NCI-H69 (cell line): ENCODE measurements at regions not wholly inside any gene's neighbourhood (a gene's known extent, or its start where the extent isn't known, plus 50 kb on each side); places are given as distances from the start of the nearest gene placed in this dataset.

Experiments used
- DNase-seq: peaks from one replicate; lab custom pipeline; 2025; lab: John Stamatoyannopoulos, UW

DNA sequence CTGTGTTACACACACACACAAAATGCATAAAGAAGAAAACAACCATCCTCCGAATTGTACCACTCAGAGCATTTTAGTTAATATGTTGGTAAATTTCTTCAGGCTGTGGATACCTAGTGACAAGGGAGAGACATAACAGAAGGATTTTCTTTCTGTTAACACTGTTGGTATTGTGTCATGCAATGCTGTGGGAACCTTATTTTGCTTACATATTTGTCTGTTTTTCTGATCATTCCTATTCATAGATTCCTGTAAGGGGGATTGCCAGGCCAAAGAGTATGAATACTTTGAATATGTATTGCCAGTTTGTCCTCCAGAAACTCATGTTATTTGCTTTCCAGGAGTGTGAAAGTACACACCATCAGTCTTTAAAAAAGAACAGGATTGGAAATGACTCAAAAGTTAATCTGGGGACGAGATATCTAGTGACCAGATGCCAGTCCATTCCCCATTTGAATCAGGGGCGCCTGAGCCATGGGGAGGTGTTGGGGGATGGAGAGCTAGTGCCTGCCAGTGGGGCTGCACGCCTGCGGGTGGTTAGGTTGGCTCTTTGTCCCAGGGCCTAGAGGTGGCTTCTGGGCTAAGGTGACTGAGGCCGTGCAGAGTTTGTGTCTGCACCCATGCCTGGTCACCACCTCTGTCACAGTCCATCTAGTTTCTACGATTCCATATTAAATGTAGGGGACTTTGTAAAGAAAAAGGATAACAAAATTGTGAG, 142.0 kb downstream of the PTPN20 start:
- DNase-seq = no peak

DNA sequence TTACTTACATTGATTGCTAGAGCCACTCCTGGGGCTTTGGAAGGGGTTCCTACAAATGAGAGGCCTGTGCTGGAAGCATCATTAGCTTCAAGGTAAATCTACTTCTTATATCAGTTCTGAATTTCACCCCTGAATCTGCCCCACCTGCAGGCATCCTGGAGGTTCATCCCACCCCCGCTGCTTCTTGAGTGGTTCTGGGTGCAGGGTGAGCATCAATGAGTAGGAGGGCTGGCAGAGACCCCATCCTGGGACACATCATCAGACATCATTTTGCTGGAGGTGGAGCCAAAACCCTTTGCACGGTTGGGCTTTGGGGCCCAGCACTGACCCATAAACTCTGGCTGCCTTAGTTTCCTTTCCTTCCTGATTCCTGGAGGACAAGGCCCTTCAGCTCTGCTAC, 143.7 kb downstream of the PTPN20 start:
- no peak for DNase-seq

DNA sequence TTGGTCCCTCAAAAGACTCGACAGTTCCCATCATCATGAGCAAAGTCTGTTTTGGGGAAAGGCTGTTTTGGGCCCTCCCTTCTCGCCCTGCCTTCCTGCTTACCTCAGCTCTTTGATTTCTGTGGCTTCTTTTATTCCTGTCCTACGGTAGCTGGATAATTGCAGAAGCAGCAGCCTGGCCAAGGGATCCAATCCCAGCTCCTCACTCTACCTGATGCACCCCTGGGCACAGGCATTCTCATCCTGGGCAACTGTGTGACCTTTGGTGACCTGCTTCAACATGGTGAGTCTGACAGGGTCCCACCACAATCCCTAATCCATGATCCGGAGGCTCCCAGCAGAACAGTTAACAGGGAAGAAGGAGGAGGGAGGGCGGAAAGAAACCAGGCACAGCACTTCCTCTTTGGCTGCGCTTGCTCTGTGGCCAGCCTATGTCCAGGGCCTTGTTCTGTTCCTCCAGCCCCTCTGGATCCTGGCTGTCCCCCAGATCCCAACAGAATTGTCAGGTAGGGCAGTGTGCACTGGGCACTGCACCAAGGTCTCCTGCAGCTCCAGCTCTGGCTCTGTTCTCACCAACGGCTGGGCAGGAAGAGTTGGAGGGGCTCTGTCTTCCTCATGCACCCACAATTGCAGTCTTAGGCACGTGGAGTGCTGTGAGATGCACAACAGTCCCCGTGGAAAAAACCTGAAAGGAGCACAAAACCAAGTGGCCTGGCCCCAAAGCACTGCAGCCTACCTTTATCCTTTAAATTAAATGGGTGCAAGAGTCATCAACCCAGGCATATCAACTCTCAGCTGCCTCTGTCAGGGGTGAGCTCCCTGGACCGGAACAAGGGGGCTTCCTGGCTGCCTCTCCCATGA, 144.4 kb downstream of the PTPN20 start:
- DNase-seq = no peak

DNA sequence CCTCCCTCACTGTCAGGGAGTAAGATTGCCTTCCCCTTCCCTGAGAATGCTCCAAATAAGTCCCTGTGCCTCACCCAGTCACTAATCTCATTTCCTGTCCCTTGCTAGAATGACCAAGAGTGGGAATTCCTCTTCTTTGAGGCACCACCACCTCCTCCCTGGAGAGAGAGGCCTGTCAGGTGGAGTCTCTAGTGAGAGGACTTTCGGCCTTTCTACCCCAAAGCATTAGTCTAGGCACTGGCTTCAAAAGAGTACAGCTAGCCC, 145.0 kb downstream of the PTPN20 start:
- no peak for DNase-seq

DNA sequence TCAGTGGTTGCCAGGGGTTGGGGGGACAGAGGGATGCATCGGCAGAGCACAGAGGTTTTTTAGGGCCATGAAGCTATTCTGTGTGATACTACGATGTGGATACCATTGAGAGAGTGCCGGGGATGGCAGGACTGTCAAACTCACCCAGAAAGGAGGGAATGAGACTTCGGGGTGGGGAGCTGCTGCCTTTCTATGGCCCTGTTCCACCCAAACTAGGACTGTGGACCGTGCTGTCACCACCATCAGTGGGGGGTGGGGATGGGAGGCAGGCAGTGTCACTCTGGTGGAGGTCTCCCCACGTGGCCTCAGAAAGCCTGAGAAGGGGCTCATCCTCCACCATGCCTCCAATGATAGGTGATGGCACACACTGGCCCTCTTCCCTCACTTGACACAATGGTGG, 146.2 kb downstream of the PTPN20 start:
- DNase-seq = no peak

DNA sequence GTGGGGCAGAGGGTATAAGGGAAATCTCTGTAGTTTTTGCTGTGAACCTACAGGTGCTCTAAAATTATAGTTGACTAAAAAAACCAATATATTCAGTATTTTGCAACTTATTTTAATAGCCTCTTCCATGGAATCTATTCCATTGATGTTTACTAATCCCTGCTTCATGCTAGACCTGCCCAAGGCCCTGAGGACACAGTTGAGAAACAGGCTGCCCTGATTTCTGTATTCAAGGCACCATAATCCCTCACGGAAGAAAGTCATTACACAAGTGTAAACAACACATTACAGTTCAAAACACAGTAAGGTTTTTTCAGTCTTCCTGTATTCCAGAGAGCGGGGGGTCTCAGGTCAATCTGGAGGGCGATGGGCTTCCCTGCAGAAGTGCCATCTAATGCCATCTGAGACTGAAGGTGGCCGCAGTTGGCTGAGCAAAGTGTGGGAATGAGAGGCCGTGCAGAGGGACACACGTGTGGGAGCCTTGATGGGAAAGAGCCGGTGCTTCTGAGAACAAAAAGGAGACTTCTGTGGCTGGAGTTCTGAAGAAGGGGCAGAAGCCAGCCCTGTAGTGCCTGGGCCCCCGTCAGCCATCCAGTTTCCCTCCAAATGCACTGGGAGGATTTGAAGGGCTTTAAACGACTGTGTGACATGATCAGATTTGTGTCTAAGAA, 146.9 kb downstream of the PTPN20 start:
- no peak for DNase-seq

DNA sequence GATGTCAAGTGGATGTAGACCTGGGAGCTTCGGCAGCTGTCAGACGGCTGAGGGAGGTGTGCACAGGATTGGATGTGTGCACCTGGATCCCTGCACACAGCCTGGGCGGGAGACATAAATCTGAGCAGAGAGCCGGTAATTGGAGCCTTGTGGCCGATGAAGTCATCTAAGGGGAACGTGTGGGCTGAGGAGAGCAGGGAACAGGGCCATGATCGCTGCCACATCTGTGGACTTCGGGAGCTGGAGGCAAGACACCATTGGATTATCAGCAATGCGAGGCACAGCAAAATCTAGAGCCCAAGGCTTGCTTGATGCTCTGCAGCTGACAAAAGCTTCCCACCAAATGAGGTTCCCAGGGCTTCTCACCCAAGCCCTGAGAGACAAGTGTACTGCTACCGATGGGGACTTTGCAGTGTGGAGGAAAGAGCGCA, 147.7 kb downstream of the PTPN20 start:
- no peak for DNase-seq

DNA sequence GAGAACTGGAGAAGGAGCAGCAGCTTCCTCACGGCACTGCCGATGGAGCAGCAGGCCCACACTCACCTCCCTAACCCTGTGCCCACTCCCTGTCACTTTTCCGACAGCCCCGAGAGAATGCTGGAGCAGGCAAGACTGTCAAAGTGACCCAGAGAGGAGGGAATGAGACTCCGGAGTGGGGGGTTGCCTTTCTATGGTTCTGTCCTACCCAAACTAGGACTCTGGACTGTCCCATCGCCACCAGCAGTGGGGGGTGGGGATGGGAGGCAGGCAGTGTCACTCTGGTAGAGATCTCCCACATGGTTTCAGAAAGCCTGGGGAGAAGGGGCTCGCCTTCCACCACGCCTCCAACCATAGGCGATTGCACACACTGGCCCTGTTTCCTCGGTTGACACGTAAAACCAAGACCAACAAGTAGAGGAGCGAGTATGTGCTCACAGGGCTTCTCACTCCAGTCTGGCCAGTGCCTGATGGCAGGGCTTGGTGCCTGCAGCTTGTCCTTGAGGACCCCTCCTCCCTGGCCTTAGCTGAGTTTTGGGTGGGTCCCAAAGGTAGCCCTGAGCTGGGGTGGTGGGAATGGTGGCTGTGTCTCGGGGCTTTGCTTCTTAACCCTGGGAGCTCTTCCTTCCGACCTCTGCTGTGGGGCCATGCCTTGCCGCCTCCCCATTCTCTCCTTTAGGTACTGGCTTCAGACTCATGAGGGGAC, 148.5 kb downstream of the PTPN20 start:
- no peak for DNase-seq

DNA sequence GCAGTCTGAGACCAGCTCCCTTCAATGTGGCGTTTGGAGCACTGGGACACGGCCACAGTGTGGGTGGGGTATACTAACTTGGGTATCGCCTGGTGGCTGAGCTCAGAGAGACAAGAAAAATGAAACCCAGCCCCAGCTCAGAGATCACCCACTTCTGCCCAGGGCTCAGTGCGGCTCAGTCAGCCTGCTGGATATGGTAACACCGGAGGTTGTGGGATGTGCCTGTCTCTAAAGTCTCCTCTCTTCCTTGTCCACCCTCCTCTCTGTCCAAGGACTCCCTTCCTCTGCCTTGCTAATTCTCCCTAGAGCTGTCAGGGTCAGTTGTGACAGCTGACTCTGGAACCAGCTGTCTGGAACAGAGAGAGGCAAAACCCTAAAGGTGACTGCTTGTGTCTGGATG, 149.1 kb downstream of the PTPN20 start:
- DNase-seq = no peak

DNA sequence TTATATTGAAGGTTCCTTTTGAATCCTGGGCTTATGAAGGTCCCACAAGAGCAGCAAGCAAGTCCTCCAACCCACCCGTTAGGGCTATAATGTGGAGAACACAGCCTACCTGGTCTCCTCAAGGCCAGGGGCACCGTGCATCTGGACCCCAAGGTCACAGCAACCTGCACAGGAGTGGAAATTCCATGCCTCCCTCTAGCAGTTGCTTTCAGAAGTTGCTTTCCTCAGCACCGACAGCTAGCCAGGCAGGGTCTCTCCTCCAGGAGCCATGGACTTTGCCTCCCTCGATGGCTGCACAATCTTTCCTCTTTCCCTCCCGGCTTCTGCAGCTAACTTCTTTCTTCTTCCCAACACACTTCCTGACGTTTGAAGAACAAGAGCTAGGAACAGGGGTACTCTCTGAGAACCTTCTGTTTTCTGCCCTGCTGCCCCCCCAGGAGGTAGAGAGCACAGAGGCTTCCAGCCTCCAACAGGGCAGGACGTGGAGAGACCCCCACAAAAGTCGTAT, 149.8 kb downstream of the PTPN20 start:
- DNase-seq = no peak

DNA sequence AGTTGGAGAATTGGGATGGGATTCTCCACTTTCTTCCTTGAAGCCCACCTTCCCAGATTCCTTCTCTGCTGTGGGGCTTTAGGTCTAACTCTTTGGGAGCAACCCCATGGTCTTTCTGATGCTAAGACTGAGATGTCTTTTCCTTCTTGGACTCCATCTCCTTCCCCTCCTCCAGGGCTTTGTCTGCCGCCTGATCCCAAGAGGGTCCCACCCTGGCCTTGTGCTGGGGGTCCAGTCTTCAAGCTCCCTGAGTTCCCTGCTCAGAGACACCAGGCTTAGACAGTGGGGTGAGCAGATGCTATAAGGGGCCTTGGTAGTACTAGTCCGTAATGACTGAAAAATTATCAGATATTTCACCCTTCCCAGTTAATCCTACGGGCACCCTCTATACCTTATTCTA, 150.5 kb downstream of the PTPN20 start:
- no peak for DNase-seq

DNA sequence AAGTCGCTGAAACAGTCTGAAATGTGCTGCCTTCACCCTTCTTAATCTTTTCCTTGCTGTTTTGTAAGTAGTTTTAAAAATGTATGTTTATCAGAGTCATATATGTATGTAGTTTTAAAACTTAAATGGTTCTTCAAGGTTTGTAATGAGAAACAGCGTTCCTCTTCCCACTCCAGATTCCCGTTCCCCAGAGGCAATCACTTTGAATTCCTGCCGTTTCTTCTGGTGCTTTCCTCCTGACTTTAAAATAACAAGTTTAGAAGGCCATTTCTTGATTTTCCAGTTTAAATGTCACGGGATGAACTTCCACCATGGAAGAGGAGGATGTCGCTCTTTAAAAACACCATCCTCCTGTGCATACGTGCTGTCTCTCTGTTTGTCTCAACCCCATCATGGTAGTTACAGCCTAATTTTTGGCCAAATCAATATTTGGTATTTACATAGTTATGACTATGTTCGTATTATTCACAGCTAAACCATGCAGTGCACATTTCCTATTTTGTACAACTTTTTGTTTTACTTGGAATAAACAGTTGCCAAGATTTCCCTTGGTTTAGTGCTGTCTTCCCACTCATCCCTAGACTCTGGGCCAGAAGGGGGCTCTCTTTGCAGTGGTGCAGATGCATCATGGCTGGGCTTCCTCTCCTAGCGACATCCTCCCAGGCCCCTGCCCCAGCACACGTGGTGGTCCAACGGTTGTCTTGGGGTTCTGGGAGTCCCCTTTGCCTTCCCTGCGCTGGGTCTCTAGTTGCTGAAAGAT, 151.4 kb downstream of the PTPN20 start:
- DNase-seq = no peak

DNA sequence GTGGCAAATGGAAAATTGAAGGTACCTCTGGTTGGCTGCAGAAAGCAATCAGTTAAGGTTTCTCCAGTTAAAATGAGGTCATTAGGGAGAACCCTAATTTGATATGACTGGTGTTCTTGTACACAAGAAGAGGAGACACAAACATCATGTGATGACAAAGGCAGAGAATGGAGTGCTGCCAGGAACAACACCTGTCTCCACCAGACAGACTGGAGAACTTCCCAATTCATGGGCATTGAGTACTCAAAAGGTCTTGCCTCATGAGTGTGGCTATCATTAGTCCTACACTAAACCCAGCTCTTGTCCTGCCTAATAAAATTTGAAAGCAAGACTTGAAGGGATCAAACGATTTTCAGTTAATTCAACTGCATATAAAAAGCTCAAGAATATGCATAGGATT, 152.6 kb downstream of the PTPN20 start:
- DNase-seq = no peak

DNA sequence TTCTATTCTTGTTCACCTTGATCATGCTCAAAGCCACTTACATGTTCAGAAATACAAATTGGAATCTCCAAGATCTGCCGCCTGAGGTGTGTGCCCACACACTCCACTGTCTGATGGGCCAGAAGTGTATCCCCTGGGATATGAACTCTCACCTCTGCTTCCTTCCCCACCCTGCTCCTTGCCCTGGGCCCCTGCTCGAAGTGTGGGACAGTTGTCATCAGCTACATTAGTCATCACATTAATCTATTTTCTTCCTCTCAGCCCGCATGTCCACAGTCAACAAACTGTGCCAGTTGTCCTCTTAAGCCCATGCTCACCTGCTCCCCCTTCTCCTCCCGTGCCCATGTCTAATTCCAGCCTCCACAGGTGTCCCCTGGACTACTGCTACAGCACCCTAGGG, 154.7 kb downstream of the PTPN20 start:
- DNase-seq = no peak

DNA sequence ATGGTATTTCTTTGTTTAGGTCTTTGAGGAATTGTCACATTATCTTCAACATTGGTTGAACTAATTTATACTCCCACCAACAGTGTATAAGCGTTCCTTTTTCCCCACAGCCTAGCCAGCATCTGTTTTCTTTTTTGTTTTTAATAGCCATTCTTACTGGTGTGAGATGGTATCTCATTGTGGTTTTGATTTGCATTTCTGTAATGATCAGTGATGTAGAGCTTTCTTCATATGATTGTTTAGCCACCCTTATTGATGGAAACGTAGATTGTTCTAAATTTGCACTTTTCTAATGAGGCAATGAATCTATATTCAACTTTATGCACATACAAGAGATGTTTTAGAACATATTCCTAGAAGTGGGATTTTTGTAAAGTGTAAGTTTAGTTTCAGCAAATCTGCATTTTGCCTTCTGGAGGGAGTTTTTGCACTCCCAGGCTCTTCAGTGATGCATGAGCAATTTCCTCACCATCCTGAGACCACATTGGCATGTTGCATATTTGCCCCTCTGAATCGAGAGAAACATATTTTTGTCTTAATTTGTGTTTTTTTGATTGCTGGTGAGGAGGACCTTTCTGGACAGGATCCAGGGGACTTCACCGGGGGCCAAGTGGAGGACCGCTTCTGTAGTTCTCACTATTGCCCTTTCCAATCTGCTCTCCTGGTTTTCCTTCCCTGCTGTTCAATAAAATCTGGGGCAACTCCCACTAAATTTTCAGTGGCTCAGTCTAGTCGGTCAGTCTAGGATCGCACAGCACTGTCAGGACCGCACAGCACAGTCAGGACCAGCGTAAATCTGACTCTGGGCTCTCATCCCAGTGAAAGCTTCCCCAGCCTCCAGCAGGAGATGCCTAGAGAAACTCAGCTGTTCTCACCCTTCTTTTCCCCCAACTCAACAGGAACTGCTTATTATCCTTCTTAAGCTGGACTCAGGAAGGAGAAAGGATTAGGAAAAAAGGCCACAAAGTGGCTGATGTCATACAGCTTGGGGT, 157.0 kb downstream of the PTPN20 start:
- DNase-seq = no peak

DNA sequence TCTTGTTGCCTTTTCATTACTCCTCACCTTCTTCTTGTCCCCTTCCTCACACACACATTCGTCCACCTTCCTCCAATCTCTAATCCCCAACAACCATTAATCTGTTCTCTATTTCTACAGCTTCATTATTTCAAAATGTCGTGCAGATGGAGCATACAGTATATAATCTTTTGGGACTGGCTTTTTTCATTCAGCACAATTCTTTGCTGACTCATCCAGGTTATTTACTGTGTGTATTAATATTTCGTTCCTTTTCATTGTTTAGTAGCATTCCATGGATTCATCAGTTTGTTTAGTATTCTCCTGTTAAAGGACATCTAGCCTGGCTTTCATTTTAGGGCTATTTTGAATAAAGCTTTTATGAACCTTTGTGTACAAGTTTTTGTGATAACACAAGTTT, 159.3 kb downstream of the PTPN20 start:
- no peak for DNase-seq

DNA sequence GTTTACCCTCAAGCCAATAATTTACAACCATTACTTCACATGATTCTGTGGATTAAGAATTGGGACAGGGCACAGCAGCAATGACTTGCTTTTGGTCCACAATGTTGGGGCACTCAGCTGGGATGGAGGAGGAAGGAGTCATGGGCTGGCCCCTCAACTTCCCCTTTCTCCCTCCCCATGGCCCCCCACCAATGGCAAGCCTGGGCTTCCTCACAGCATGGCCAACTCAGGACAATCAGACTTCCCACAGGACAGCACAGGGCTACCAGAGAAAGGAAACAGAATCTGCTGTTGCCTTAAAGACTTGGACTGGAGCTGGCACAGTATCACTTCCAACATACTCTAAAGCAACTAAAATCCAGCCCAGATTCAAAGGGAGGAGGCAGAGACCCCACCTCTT, 160.7 kb downstream of the PTPN20 start:
- DNase-seq = no peak

DNA sequence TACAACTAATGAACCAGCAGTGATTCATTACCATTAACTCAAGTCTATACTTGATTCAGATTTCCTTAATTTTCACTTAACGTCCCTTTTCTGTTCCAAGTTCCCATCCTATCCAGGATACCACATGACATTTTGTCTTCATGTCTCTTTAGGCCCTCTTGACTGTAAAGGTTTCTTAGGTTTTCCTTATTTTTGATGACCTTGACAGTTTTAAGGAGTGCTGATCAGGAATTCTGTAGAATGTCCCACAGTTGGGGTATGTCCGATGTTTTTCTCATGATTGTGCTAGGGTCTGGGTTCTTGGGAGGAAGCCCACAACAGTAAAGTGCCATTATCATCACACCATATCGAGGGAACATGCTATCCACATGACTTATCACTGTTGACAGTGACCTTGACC, 162.7 kb downstream of the PTPN20 start:
- no peak for DNase-seq

DNA sequence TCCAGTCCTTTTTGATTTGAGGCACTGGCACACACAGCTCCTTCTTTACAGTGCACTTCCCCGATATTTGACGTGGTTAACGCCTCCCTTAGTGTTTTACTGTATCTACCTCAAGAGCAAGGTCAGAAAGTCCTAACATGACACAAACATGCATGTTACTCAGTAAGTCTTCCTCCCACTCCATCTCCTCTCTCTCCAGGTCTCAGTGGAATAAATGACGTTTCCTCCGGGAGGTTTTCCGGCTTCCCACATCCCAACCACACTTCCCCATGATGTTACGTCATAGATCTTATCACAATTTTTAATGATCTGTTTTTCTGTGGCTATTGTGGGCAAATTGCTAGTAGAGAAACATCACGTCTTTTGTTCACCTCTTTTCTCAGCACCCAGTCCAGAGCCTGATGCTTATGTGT, 165.7 kb downstream of the PTPN20 start:
- no peak for DNase-seq

DNA sequence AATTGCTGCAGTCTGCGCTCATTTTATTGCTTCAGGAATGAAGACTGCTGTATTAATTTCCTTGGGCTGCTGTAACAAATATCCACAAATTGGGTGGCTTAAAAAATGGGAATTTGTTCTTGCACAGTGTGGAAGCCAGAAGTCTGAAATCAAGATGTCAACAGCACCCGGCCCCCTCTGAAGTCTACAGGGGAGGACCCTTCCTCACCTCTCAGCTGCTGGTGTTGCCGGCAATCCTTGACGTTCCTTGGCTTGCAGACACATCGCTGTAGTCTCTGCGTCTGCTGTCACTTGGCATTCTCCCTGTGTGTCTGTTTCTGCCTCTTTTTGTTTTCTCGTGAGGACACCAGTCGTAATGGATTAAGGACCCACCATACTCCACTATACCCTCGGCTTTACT, 166.2 kb downstream of the PTPN20 start:
- no peak for DNase-seq
